OCI-LY7 (cell line): ENCODE measurements at regions not wholly inside any gene's neighbourhood (a gene's known extent, or its start where the extent isn't known, plus 50 kb on each side); places are given as distances from the start of the nearest gene placed in this dataset.

Experiments used
- BruUV-seq: library from RNA; stranded (reverse); fragments of 400-500 nt; replicated peaks from 2 replicates; lab custom pipeline; 2021; lab: Mats Ljungman, UMichigan
- CTCF ChIA-PET: fragments of 300-600 bp; sonication (Branson Sonifier 250); formaldehyde crosslinking; loops from one replicate; lab custom pipeline; 2022; ENCODE audit warnings: antibody characterized with exemption; ENCODE audit not compliant: unreplicated experiment; lab: Charles Lee
- POLR2A ChIA-PET: fragments of 300-600 bp; sonication (Branson Sonifier 250); formaldehyde crosslinking; loops from one replicate; lab custom pipeline; 2022; ENCODE audit warnings: antibody characterized with exemption; lab: Charles Lee
- DNase-seq: peaks from one replicate; pipeline ENCODE4 v3.0.0-alpha.2; 2015; ENCODE audit warnings: low spot score
- H2AFZ ChIP-seq: fragments of 200-600 bp; sonication (generic), shearing (Covaris generic); 2 replicates; pipeline ENCODE4 v1.6.1; 2014; ENCODE audit warnings: mild to moderate bottlenecking, antibody characterized with exemption, low read length, moderate library complexity
- H3K27ac ChIP-seq: fragments of 200-600 bp; sonication (generic); 2 replicates; pipeline ENCODE4 v1.5.1; 2014; ENCODE audit warnings: mixed run types, low read depth, mild to moderate bottlenecking, moderate library complexity, low read length, inconsistent platforms; ENCODE audit not compliant: poor library complexity, severe bottlenecking
- H3K36me3 ChIP-seq: fragments of 200-600 bp; sonication (generic); 2 replicates; pipeline ENCODE4 v1.6.1; 2014; ENCODE audit warnings: mild to moderate bottlenecking, antibody characterized with exemption, low read length, moderate library complexity, mixed read lengths; ENCODE audit not compliant: insufficient read depth
- H3K4me1 ChIP-seq: fragments of 200-600 bp; sonication (generic); 2 replicates; pipeline ENCODE4 v1.5.1; 2014; ENCODE audit warnings: mild to moderate bottlenecking, low read length; ENCODE audit not compliant: insufficient read depth, poor library complexity, severe bottlenecking
- H3K4me2 ChIP-seq: fragments of 200-600 bp; sonication (generic); 2 replicates; pipeline ENCODE4 v1.6.1; 2014; ENCODE audit warnings: mild to moderate bottlenecking, low read length
- H3K4me3 ChIP-seq: fragments of 200-600 bp; sonication (generic); 2 replicates; pipeline ENCODE4 v1.5.1; 2014; ENCODE audit warnings: mild to moderate bottlenecking, low read depth, low read length; ENCODE audit not compliant: poor library complexity, severe bottlenecking
- H3K79me2 ChIP-seq: fragments of 200-600 bp; sonication (generic); 2 replicates; pipeline ENCODE4 v1.6.1; 2016; ENCODE audit warnings: low read depth, mild to moderate bottlenecking, low read length, moderate library complexity, mixed read lengths; ENCODE audit not compliant: insufficient read depth
- H3K9me2 ChIP-seq: fragments of 200-600 bp; sonication (generic); 2 replicates; pipeline ENCODE4 v1.6.1; 2016; ENCODE audit warnings: mild to moderate bottlenecking, low read length, mixed read lengths; ENCODE audit not compliant: insufficient read depth
- H3K9me3 ChIP-seq: fragments of 200-600 bp; sonication (generic); 2 replicates; pipeline ENCODE4 v1.6.1; 2014; ENCODE audit warnings: mild to moderate bottlenecking, mixed run types, low read length, mixed read lengths
- H4K20me1 ChIP-seq: fragments of 200-600 bp; sonication (generic); 2 replicates; pipeline ENCODE4 v1.6.1; 2014; ENCODE audit warnings: mild to moderate bottlenecking, antibody characterized with exemption, low read length, moderate library complexity, mixed read lengths; ENCODE audit not compliant: insufficient read depth
- CTCF ChIP-seq: fragments of 200-600 bp; sonication (generic); conservative IDR thresholded peaks from 2 replicates; pipeline ENCODE4 v1.5.1; 2014; ENCODE audit warnings: mild to moderate bottlenecking, antibody characterized with exemption, low read length, moderate library complexity, mixed read lengths
- EZH2phosphoT487 ChIP-seq: fragments of 200-600 bp; sonication (generic); IDR thresholded peaks from 2 replicates; pipeline ENCODE4 v1.6.1; 2018; ENCODE audit warnings: low read depth, borderline replicate concordance, mild to moderate bottlenecking, mixed run types, antibody characterized with exemption, low read length, moderate library complexity, mixed read lengths
- intact Hi-C: fragments of 100-400 bp; cut with micrococcal nuclease; formaldehyde crosslinking; loops from one replicate; pipeline ENCODE4 v1.10.0; 2022; ENCODE audit not compliant: unreplicated experiment

- H2AFZ ChIP-seq: no peak overlapping the region
- CTCF ChIA-PET: no interaction called here
- intact Hi-C loops: no loop called here
- H4K20me1 ChIP-seq: no peaks in the 10 kb centered on the region
- no peak overlapping the region for H3K27ac ChIP-seq
- TF ChIP-seq EZH2phosphoT487 (no peak), CTCF (no peak)
- no peak for DNase-seq
- H3K9me3 ChIP-seq: no peaks in the 10 kb centered on the region
- H3K4me1 ChIP-seq: no peaks in the 10 kb centered on the region
- no peaks in the 10 kb centered on the region for H3K79me2 ChIP-seq
- no TSS peak for BruUV-seq
- H3K9me2 ChIP-seq: no peaks in the 10 kb centered on the region
- POLR2A ChIA-PET: no interaction called here
- no peak overlapping the region for H3K4me2 ChIP-seq
- H3K36me3 ChIP-seq: no peaks in the 10 kb centered on the region
- H3K4me3 ChIP-seq: no peak overlapping the region
Observed at GRCh38 chr7:52189153-52189778, 846.2 kb upstream of the POM121L12 start.

DNA sequence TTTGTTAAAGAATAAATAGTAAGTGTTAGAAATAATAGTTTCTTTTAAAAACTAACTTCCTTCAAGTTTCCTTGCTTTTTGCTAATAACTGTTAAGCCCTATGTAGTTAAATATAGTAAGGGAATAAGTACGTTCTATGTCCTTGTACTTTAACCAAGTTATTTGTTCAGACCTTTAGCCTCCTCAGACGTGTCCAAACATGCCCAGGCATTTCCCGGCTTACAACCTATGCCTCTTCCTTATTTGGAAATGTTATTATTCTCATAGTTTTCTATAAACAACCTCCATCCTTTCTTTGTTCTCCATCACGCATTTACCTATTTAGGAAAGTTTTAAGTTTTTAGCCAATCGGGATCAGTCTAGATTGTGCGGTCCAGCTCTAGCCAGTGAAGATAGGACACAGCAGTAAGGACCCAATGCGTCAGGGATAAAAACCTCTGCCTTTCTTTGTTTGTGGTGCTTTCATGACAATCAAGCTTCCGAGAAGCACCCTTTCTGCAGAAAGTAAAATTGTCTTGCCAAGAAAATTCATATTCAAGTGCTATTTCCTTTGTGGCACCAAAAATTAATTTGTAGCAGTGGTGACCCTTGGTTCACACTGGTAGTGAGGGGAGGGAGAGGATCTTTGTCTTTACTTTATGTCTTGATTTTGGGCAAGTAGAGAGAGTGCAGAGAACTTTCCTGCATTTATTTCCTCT is 851.3 kb upstream of the POM121L12 start:
- Histone ChIP-seq H2AFZ (no peak overlapping the region), H3K27ac (no peak overlapping the region), H3K79me2 (no peaks in the 10 kb centered on the region), H3K9me2 (no peaks in the 10 kb centered on the region), H3K4me2 (no peak overlapping the region), H3K36me3 (no peaks in the 10 kb centered on the region), H3K4me3 (no peak overlapping the region), H3K9me3 (no peaks in the 10 kb centered on the region), H4K20me1 (no peaks in the 10 kb centered on the region), H3K4me1 (no peaks in the 10 kb centered on the region)
- CTCF ChIA-PET: no interaction called here
- no peak for DNase-seq
- TF ChIP-seq EZH2phosphoT487: no peak
- no peak for TF ChIP-seq CTCF
- intact Hi-C loops: no loop called here
- BruUV-seq: no TSS peak
- POLR2A ChIA-PET: interaction anchor here (0.6 kb wide), 1 partner anchor 818 kb away, joined by 3 read pairs; no protein-coding TSS in a partner anchor

DNA sequence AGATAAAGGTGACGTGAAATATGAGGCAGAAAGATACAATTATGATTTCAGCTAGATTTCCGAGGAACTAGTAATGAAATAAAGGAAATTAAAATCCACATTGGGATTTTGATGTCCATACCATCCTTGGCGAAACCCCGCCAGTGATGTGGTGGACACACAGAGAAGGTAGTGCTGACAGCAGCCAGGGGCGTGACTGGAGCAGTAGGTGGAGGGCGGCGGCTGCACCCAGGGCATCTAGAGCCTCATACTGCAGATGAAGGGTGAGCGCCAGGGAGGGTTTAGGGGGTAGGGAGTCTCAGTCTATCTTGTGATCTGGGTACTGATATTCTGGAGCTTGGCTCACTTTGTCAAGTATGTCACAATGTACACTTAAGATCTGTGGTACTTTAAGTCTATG is 855.5 kb upstream of the POM121L12 start:
- no peak for TF ChIP-seq EZH2phosphoT487
- TF ChIP-seq CTCF: no peak
- Histone ChIP-seq H2AFZ (no peak overlapping the region), H3K36me3 (no peaks in the 10 kb centered on the region), H4K20me1 (no peaks in the 10 kb centered on the region), H3K79me2 (no peaks in the 10 kb centered on the region), H3K4me2 (no peak overlapping the region), H3K4me1 (no peaks in the 10 kb centered on the region), H3K27ac (no peak overlapping the region), H3K9me3 (no peaks in the 10 kb centered on the region), H3K9me2 (no peaks in the 10 kb centered on the region), H3K4me3 (no peak overlapping the region)
- DNase-seq: no peak
- CTCF ChIA-PET: no interaction called here
- intact Hi-C loops: no loop called here
- no TSS peak for BruUV-seq
- POLR2A ChIA-PET: no interaction called here
